Nephron progenitor cell (in vitro differentiated cells): ENCODE measurements at regions not wholly inside any gene's neighbourhood (a gene's known extent, or its start where the extent isn't known, plus 50 kb on each side); places are given as distances from the start of the nearest gene placed in this dataset.

Source experiments
- DNase-seq: peaks from one replicate; pipeline ENCODE4 v3.0.0; 2021
- H3K27ac Mint-ChIP-seq: 2 replicates; pipeline ENCODE4 v1.8.0; 2021; ENCODE audit warnings: mild to moderate bottlenecking, moderate library complexity, mixed read lengths
- H3K27me3 Mint-ChIP-seq: 2 replicates; pipeline ENCODE4 v1.8.0; 2021; ENCODE audit warnings: mild to moderate bottlenecking, low read depth, mixed read lengths; ENCODE audit not compliant: poor library complexity
- H3K36me3 Mint-ChIP-seq: 2 replicates; pipeline ENCODE4 v1.8.0; 2021; ENCODE audit warnings: low read depth, mixed read lengths
- H3K4me1 Mint-ChIP-seq: 2 replicates; pipeline ENCODE4 v1.8.0; 2021; ENCODE audit warnings: mixed read lengths
- H3K4me3 Mint-ChIP-seq: 2 replicates; pipeline ENCODE4 v1.8.0; 2021; ENCODE audit warnings: mild to moderate bottlenecking, moderate library complexity, mixed read lengths
- H3K9me3 Mint-ChIP-seq: 2 replicates; pipeline ENCODE4 v1.8.0; 2021; ENCODE audit warnings: mild to moderate bottlenecking, moderate library complexity, mixed read lengths
- TF ChIP-seq, protein P1 (sequence below): fragments of 200-600 bp; sonication (generic); IDR thresholded peaks from 2 replicates; pipeline ENCODE4 v1.5.0; 2021; ENCODE audit warnings: antibody characterized with exemption

DNA sequence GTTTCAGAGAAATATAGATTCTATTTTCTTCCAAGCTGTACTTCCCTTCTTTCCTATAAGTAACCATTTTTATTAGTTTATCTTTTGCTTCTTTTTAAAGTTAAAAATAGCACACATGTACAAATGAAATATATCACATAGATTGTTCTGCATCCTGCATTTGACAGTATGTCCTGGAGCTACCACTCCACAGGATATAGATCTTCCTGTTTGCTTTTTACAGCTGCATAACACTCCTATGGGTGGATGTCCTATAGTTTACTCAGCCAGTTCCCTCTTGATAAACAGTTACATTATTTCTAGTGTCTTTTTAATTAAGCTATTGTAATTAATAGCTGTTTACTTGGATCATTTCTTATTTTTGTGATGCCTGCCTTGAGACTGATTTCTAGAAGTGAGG is 301.6 kb upstream of the DDX53 start:
- peaks cover 4% of the 10 kb centered on the region for H3K27me3 Mint-ChIP-seq
- DNase-seq, result no peak
- H3K27ac Mint-ChIP-seq, result no peak overlapping the region
- no peaks in the 10 kb centered on the region for H3K36me3 Mint-ChIP-seq
- peaks cover under 1% of the 10 kb centered on the region for H3K9me3 Mint-ChIP-seq
- no peak overlapping the region for H3K4me3 Mint-ChIP-seq
- H3K4me1 Mint-ChIP-seq, result no peaks in the 10 kb centered on the region
- TF ChIP-seq, protein P1, sequence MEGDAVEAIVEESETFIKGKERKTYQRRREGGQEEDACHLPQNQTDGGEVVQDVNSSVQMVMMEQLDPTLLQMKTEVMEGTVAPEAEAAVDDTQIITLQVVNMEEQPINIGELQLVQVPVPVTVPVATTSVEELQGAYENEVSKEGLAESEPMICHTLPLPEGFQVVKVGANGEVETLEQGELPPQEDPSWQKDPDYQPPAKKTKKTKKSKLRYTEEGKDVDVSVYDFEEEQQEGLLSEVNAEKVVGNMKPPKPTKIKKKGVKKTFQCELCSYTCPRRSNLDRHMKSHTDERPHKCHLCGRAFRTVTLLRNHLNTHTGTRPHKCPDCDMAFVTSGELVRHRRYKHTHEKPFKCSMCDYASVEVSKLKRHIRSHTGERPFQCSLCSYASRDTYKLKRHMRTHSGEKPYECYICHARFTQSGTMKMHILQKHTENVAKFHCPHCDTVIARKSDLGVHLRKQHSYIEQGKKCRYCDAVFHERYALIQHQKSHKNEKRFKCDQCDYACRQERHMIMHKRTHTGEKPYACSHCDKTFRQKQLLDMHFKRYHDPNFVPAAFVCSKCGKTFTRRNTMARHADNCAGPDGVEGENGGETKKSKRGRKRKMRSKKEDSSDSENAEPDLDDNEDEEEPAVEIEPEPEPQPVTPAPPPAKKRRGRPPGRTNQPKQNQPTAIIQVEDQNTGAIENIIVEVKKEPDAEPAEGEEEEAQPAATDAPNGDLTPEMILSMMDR, result no peak

DNA sequence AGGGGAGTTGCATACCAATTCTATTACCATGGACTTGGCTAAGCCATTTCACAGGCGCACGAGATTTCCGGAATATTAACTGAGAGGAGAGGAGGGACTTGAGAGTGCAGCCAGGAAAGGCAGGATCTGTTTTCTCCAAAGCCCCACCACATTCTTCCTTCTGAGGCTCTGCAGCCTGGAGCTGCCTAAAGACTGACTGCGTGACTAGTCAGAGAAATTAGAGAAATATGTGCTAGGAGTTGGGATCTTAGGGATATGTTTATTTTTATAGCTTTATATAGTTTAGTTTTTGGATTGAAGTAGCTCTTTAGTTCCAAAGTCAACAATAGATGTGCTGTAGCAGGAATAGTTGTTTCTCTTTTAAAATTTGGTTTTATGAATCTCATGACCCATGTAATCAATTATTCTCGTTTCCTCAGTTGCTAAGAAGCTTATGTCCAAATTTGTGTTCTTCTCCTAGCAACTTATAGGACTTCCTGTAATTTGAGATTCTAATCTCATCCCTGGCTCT is 300.1 kb upstream of the DDX53 start:
- Mint-ChIP-seq H3K36me3 (no peaks in the 10 kb centered on the region), H3K4me3 (no peak overlapping the region), H3K27me3 (peaks cover 3% of the 10 kb centered on the region), H3K4me1 (no peaks in the 10 kb centered on the region), H3K9me3 (peaks cover 15% of the 10 kb centered on the region), H3K27ac (no peak overlapping the region)
- TF ChIP-seq, protein P1, result no peak
- no peak for DNase-seq

GRCh38 chrX:22712942-22713341 is 286.8 kb upstream of the DDX53 start:
- Mint-ChIP-seq H3K27ac (no peak overlapping the region), H3K4me3 (no peak overlapping the region), H3K9me3 (no peaks in the 10 kb centered on the region), H3K27me3 (no peaks in the 10 kb centered on the region), H3K36me3 (no peaks in the 10 kb centered on the region), H3K4me1 (no peaks in the 10 kb centered on the region)
- no peak for DNase-seq
- TF ChIP-seq, protein P1, result no peak

GRCh38 chrX:22730542-22730941 is 269.2 kb upstream of the DDX53 start:
- Mint-ChIP-seq H3K36me3 (no peaks in the 10 kb centered on the region), H3K4me3 (no peak overlapping the region), H3K27me3 (peaks cover 3% of the 10 kb centered on the region), H3K27ac (no peak overlapping the region), H3K4me1 (no peaks in the 10 kb centered on the region), H3K9me3 (peaks cover 3% of the 10 kb centered on the region)
- no peak for DNase-seq
- TF ChIP-seq, protein P1, result no peak

- no peak overlapping the region for H3K27ac Mint-ChIP-seq
- no peaks in the 10 kb centered on the region for H3K27me3 Mint-ChIP-seq
- H3K9me3 Mint-ChIP-seq, result peaks cover 3% of the 10 kb centered on the region
- no peak overlapping the region for H3K4me3 Mint-ChIP-seq
- TF ChIP-seq, protein P1, result no peak
- no peak for DNase-seq
- no peaks in the 10 kb centered on the region for H3K4me1 Mint-ChIP-seq
- H3K36me3 Mint-ChIP-seq, result no peaks in the 10 kb centered on the region
These were observed 262.2 kb upstream of the DDX53 start for GRCh38 chrX:22737541-22737940.

DNA sequence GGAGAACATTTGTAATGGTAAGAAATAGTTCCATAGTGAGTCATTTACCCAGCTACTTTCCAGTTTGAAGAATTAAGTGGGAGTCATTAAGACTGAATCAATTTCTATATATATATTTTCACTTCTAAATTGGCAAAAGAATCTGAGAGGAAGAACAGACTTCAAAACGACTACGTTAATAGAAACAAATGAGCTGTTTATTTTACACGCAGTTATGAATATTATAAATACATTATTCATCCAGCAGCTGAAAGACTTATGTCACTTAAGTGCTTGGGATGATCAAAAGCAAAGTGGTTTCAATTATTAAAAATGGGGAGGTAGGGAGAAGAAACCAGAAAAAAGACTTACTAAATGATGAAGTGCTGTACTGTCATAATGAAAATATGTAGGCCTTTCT is 260.5 kb upstream of the DDX53 start:
- Mint-ChIP-seq H3K4me1 (no peaks in the 10 kb centered on the region), H3K9me3 (no peaks in the 10 kb centered on the region)

More for the DNA sequence above, 260.5 kb upstream of the DDX53 start:
- H3K27ac Mint-ChIP-seq, result no peak overlapping the region
- H3K36me3 Mint-ChIP-seq, result no peaks in the 10 kb centered on the region
- H3K27me3 Mint-ChIP-seq, result no peaks in the 10 kb centered on the region
- no peak for DNase-seq
- H3K4me3 Mint-ChIP-seq, result no peak overlapping the region
- TF ChIP-seq, protein P1, result no peak
